Osteoblast (primary cell): ENCODE measurements at regions not wholly inside any gene's neighbourhood (a gene's known extent, or its start where the extent isn't known, plus 50 kb on each side); places are given as distances from the start of the nearest gene placed in this dataset.

Experiments
- DNase-seq: peaks from one replicate; pipeline ENCODE4 v3.0.0; 2011; ENCODE audit warnings: low spot score, mixed read lengths; ENCODE audit not compliant: insufficient read length; ENCODE audit errors: missing footprints
- H2AFZ ChIP-seq: 2 replicates; pipeline ENCODE4 v1.6.0; 2011; ENCODE audit warnings: mild to moderate bottlenecking, low read length
- H3K27ac ChIP-seq: 2 replicates; pipeline ENCODE4 v1.5.1; 2011; ENCODE audit warnings: mild to moderate bottlenecking, low read depth, low read length, moderate library complexity
- H3K27me3 ChIP-seq: 2 replicates; pipeline ENCODE4 v1.6.0; 2012; ENCODE audit warnings: mild to moderate bottlenecking, control low read depth, inconsistent platforms, low read length, moderate library complexity; ENCODE audit not compliant: insufficient read depth
- H3K36me3 ChIP-seq: 2 replicates; pipeline ENCODE4 v1.5.1; 2011; ENCODE audit warnings: mild to moderate bottlenecking, low read length, control low read depth, moderate library complexity; ENCODE audit not compliant: insufficient read depth
- H3K4me1 ChIP-seq: 2 replicates; pipeline ENCODE4 v1.5.1; 2011; ENCODE audit warnings: mild to moderate bottlenecking, low read length, control low read depth, moderate library complexity; ENCODE audit not compliant: insufficient read depth
- H3K4me2 ChIP-seq: 2 replicates; pipeline ENCODE4 v1.6.0; 2011; ENCODE audit warnings: mild to moderate bottlenecking, low read length; ENCODE audit not compliant: insufficient read depth
- H3K4me3 ChIP-seq: fragments of 200-600 bp; sonication (generic); 3 replicates; pipeline ENCODE4 v1.5.1; 2012; ENCODE audit warnings: mild to moderate bottlenecking, low read length, inconsistent platforms; ENCODE audit not compliant: insufficient read depth
- H3K79me2 ChIP-seq: 2 replicates; pipeline ENCODE4 v1.6.0; 2012; ENCODE audit warnings: mild to moderate bottlenecking, low read length, control low read depth, inconsistent platforms; ENCODE audit not compliant: insufficient read depth
- H3K9me3 ChIP-seq: 2 replicates; pipeline ENCODE4 v1.5.1; 2011; ENCODE audit warnings: low read depth, low read length, control low read depth
- H4K20me1 ChIP-seq: 2 replicates; pipeline ENCODE4 v1.6.0; 2012; ENCODE audit warnings: mild to moderate bottlenecking, low read length, control low read depth; ENCODE audit not compliant: insufficient read depth
- TF ChIP-seq, protein P1 (sequence below): IDR thresholded peaks from 2 replicates; pipeline ENCODE4 v1.5.1; 2011; ENCODE audit warnings: mild to moderate bottlenecking, low read depth, low read length, moderate library complexity; ENCODE audit errors: extremely low read depth

DNA sequence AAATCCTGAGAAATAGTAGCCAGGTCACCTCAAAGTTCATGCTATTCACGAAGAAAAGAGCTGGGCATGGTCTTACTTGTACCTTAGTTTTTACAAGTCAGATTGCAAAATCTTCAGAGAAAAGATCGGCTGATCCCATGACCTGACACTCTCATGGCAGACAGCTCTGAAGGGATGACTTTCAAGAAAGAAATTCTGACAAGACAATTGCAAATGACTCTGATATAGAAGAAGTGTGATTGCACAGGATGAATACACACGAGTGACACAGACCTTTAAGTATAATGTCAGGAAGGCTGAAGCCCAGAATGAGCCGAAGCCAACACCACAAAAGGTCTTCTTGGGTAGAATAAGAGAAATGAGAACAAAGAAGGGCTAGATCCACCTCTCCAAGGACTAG, 59.4 kb upstream of the DRD2 start:
- Histone ChIP-seq H2AFZ (no peak overlapping the region), H3K36me3 (no peaks in the 10 kb centered on the region), H3K4me3 (no peak overlapping the region), H3K79me2 (no peaks in the 10 kb centered on the region), H3K4me2 (no peak overlapping the region), H4K20me1 (no peaks in the 10 kb centered on the region), H3K4me1 (peaks cover under 1% of the 10 kb centered on the region), H3K27ac (no peak overlapping the region), H3K9me3 (no peaks in the 10 kb centered on the region), H3K27me3 (peaks cover 14% of the 10 kb centered on the region)
- TF ChIP-seq, protein P1, sequence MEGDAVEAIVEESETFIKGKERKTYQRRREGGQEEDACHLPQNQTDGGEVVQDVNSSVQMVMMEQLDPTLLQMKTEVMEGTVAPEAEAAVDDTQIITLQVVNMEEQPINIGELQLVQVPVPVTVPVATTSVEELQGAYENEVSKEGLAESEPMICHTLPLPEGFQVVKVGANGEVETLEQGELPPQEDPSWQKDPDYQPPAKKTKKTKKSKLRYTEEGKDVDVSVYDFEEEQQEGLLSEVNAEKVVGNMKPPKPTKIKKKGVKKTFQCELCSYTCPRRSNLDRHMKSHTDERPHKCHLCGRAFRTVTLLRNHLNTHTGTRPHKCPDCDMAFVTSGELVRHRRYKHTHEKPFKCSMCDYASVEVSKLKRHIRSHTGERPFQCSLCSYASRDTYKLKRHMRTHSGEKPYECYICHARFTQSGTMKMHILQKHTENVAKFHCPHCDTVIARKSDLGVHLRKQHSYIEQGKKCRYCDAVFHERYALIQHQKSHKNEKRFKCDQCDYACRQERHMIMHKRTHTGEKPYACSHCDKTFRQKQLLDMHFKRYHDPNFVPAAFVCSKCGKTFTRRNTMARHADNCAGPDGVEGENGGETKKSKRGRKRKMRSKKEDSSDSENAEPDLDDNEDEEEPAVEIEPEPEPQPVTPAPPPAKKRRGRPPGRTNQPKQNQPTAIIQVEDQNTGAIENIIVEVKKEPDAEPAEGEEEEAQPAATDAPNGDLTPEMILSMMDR: no peak
- no peak for DNase-seq

DNA sequence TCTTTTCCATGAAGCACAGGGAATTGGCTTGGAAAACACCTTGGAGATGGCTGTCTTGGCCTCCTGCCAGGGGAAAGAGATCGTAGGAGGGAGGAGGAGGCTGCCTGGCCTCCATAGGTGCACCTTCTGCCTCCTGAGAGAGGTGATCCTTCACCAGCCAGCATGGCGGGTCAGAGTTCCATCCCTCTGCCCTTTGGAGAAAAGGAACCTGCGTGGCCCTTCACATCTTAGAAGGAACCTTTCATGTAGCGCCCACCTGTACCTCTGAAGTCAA, 58.2 kb upstream of the DRD2 start:
- H3K9me3 ChIP-seq: no peaks in the 10 kb centered on the region
- no peaks in the 10 kb centered on the region for H3K36me3 ChIP-seq
- H2AFZ ChIP-seq: no peak overlapping the region
- H3K27me3 ChIP-seq: peaks cover 14% of the 10 kb centered on the region
- H4K20me1 ChIP-seq: no peaks in the 10 kb centered on the region
- H3K4me2 ChIP-seq: no peak overlapping the region
- no peak overlapping the region for H3K27ac ChIP-seq
- no peaks in the 10 kb centered on the region for H3K79me2 ChIP-seq
- DNase-seq: no peak
- H3K4me1 ChIP-seq: peaks cover 7% of the 10 kb centered on the region
- H3K4me3 ChIP-seq: no peak overlapping the region
- TF ChIP-seq, protein P1: no peak

GRCh38 chr11:113532697-113533424, 57.7 kb upstream of the DRD2 start:
- TF ChIP-seq, protein P1: peak; percentile 96
- no peak overlapping the region for H3K27ac ChIP-seq
- DNase-seq: peak; percentile 86
- H3K27me3 ChIP-seq: peaks cover 10% of the 10 kb centered on the region
- H2AFZ ChIP-seq: no peak overlapping the region
- peaks cover 7% of the 10 kb centered on the region for H3K4me1 ChIP-seq
- peak overlapping the region; percentile 30 for H3K4me2 ChIP-seq
- no peaks in the 10 kb centered on the region for H3K79me2 ChIP-seq
- H3K9me3 ChIP-seq: no peaks in the 10 kb centered on the region
- no peak overlapping the region for H3K4me3 ChIP-seq
- H4K20me1 ChIP-seq: no peaks in the 10 kb centered on the region
- no peaks in the 10 kb centered on the region for H3K36me3 ChIP-seq

DNA sequence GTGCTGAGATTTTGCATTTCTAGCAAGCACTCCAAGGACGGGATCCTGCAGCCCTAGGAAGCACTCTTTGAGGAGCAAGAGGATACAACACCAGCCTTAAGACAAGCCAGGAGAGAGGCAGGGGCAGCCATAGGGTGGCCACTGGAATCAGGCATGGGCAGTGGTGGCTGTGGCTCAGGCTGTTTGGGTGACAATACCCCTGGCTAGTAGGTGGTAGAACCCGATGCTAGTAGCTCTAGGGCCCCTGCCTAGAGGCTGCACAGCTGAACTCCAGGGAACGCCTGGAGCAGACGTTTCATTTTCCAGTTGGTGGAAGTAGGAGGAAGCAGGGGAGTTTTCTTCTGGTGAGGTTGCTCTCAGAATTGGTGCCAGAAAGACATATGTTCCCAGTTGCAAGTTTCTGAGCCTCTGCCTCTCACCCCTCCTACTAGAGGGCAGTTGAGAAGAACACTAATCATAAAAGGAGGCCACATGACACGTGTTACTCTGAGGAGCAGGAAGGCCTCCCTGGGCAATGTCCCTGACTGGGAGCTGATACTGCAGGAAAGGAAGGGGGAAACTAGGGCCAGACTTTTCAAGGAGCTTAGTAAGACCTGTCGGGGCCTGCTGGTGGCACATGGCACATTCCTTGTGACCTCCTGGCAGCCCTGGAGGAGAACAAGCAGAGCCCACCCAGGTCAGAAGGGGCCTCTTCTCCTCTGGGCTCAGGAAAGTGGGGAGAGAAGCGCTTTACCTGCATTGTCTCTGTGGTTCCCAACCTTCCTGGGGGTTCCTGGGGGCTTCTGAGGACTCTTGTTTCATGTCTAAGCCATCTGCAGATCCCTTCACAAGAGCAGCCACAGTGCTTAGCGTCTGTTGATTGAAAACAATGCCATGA, 56.6 kb upstream of the DRD2 start:
- no peak overlapping the region for H3K27ac ChIP-seq

More for the DNA sequence above, 56.6 kb upstream of the DRD2 start:
- H4K20me1 ChIP-seq: no peaks in the 10 kb centered on the region
- H3K36me3 ChIP-seq: no peaks in the 10 kb centered on the region
- H3K4me3 ChIP-seq: no peak overlapping the region
- TF ChIP-seq, protein P1: no peak
- no peaks in the 10 kb centered on the region for H3K79me2 ChIP-seq
- peaks cover 4% of the 10 kb centered on the region for H3K27me3 ChIP-seq
- DNase-seq: no peak
- no peak overlapping the region for H3K4me2 ChIP-seq
- H3K9me3 ChIP-seq: no peaks in the 10 kb centered on the region
- H3K4me1 ChIP-seq: peaks cover 7% of the 10 kb centered on the region
- no peak overlapping the region for H2AFZ ChIP-seq
